Sigmoid colon (tissue), 4 donors: ENCODE measurements at regions not wholly inside any gene's neighbourhood (a gene's known extent, or its start where the extent isn't known, plus 50 kb on each side); places are given as distances from the start of the nearest gene placed in this dataset.

Experiments
- CTCF ChIP-seq, 4 experiments: fragments of 450-650 bp in 3 of 4; fragments of 200-600 bp in 1 of 4; IDR thresholded peaks; one replicate each; pipeline ENCODE4 v1.5.1; 2016 to 2019; ENCODE audit warnings: antibody characterized with exemption in 4 of 4, mild to moderate bottlenecking in 3 of 4, moderate library complexity in 2 of 4
- EP300 ChIP-seq, 4 donors: sonication (generic); formaldehyde crosslinking; IDR thresholded peaks; one replicate each; pipeline ENCODE4 v1.6.1; 2017; ENCODE audit warnings: antibody characterized with exemption in 4 of 4
- POLR2A ChIP-seq, 2 donors: fragments of 450-650 bp; IDR thresholded peaks; one replicate each; pipeline ENCODE4 v1.6.1; 2016; ENCODE audit warnings: antibody characterized with exemption in 2 of 2, mild to moderate bottlenecking in 2 of 2, moderate library complexity in 2 of 2
- POLR2AphosphoS5 ChIP-seq, 4 donors: sonication (generic); formaldehyde crosslinking; IDR thresholded peaks; one replicate each; pipeline ENCODE4 v1.6.1; 2017; ENCODE audit warnings: antibody characterized with exemption in 4 of 4

DNA sequence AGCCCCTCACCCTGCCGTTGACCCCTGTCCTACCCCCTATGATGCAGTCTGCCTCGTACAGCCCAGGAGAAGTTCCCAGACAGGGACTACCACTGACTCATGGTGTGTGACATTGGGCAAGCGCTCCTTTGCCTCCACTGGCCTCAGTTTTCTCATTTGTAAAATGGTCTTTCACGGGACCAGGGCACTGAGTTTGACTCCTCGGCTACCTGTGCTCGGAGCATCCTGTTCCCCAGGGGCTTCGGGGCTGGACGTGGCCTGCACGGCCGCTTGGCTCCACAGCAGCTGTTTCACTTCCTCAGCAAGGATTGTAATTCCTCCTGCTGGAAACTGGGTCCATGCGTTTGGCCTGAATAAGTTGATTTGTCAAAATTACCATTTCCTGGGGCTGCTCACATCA lies 277.3 kb downstream of the MATN1 start:
- TF ChIP-seq POLR2AphosphoS5 (IDR thresholded peaks at IDR 0.05) (no peak), POLR2A (IDR thresholded peaks at IDR 0.05) (no peak), CTCF (IDR thresholded peaks at IDR 0.05) (no peak), EP300 (IDR thresholded peaks at IDR 0.05) (no peak)
